Activated T-helper 2 cell treated with anti-CD3 and anti-CD28 coated beads, Interferon-gamma antibody, Interleukin-2, Interleukin-4, amounts not matched to agents 10 μg/mL and 5 μg/mL and 100 μg/mL, durations not matched to agents 14 hours and 24 hours and 36 hours (primary cell): ENCODE measurements at regions not wholly inside any gene's neighbourhood (a gene's known extent, or its start where the extent isn't known, plus 50 kb on each side); places are given as distances from the start of the nearest gene placed in this dataset.

Experiments
- DNase-seq: peaks from one replicate; pipeline ENCODE4 v3.0.0; 2021; ENCODE audit warnings: low spot score
- H3K27ac Mint-ChIP-seq: one replicate; pipeline ENCODE4 v1.8.0; 2021; ENCODE audit warnings: mixed read lengths
- H3K27me3 Mint-ChIP-seq: one replicate; pipeline ENCODE4 v1.8.0; 2021; ENCODE audit warnings: low read depth, mixed read lengths
- H3K36me3 Mint-ChIP-seq: one replicate; pipeline ENCODE4 v1.8.0; 2021; ENCODE audit warnings: low read depth, mixed read lengths
- H3K4me1 Mint-ChIP-seq: one replicate; pipeline ENCODE4 v1.8.0; 2021; ENCODE audit warnings: low read depth, mixed read lengths
- H3K4me3 Mint-ChIP-seq: one replicate; pipeline ENCODE4 v1.8.0; 2021; ENCODE audit warnings: low read depth, mild to moderate bottlenecking, moderate library complexity, mixed read lengths
- H3K9me3 Mint-ChIP-seq: one replicate; pipeline ENCODE4 v1.8.0; 2021; ENCODE audit warnings: mixed read lengths
- intact Hi-C: fragments of 100-400 bp; cut with micrococcal nuclease; formaldehyde crosslinking; loops from one replicate; pipeline ENCODE4 v1.15.1; 2023

GRCh38 chr1:68358439-68358838 is 91.3 kb downstream of the RPE65 start:
- Mint-ChIP-seq H3K36me3 (no peaks in the 10 kb centered on the region), H3K4me1 (no peaks in the 10 kb centered on the region), H3K9me3 (no peaks in the 10 kb centered on the region), H3K27ac (no peak overlapping the region), H3K4me3 (no peak overlapping the region), H3K27me3 (peaks cover 1% of the 10 kb centered on the region)
- no peak for DNase-seq
- intact Hi-C loops: no loop called here

- Mint-ChIP-seq H3K9me3 (no peaks in the 10 kb centered on the region), H3K27me3 (peaks cover 1% of the 10 kb centered on the region), H3K4me3 (no peak overlapping the region), H3K27ac (no peak overlapping the region), H3K36me3 (no peaks in the 10 kb centered on the region), H3K4me1 (no peaks in the 10 kb centered on the region)
- DNase-seq: no peak
- intact Hi-C loops: no loop called here
These were observed 94.1 kb downstream of the RPE65 start for GRCh38 chr1:68355614-68356013.

GRCh38 chr1:68352202-68352601 is 97.6 kb downstream of the RPE65 start:
- intact Hi-C loops: no loop called here
- no peak overlapping the region for H3K4me3 Mint-ChIP-seq
- H3K36me3 Mint-ChIP-seq: no peaks in the 10 kb centered on the region
- H3K27me3 Mint-ChIP-seq: no peaks in the 10 kb centered on the region
- H3K4me1 Mint-ChIP-seq: no peaks in the 10 kb centered on the region
- no peak for DNase-seq
- no peak overlapping the region for H3K27ac Mint-ChIP-seq
- no peaks in the 10 kb centered on the region for H3K9me3 Mint-ChIP-seq

- no peaks in the 10 kb centered on the region for H3K36me3 Mint-ChIP-seq
- H3K4me1 Mint-ChIP-seq: no peaks in the 10 kb centered on the region
- no peak overlapping the region for H3K27ac Mint-ChIP-seq
- intact Hi-C loops: no loop called here
- no peaks in the 10 kb centered on the region for H3K9me3 Mint-ChIP-seq
- no peaks in the 10 kb centered on the region for H3K27me3 Mint-ChIP-seq
- H3K4me3 Mint-ChIP-seq: no peak overlapping the region
- no peak for DNase-seq
These were observed 102.3 kb downstream of the RPE65 start for GRCh38 chr1:68347415-68347814.

- intact Hi-C loops: loop anchor here (1.0 kb wide), 1 partner anchor 226 kb away; no protein-coding TSS in a partner anchor
- H3K36me3 Mint-ChIP-seq: no peaks in the 10 kb centered on the region
- H3K27ac Mint-ChIP-seq: no peak overlapping the region
- no peaks in the 10 kb centered on the region for H3K9me3 Mint-ChIP-seq
- DNase-seq: no peak
- no peaks in the 10 kb centered on the region for H3K4me1 Mint-ChIP-seq
- no peak overlapping the region for H3K4me3 Mint-ChIP-seq
- no peaks in the 10 kb centered on the region for H3K27me3 Mint-ChIP-seq
These were observed 103.5 kb downstream of the RPE65 start for GRCh38 chr1:68346188-68346808.

- Mint-ChIP-seq H3K9me3 (no peaks in the 10 kb centered on the region), H3K4me3 (no peak overlapping the region), H3K27me3 (no peaks in the 10 kb centered on the region), H3K36me3 (no peaks in the 10 kb centered on the region), H3K4me1 (no peaks in the 10 kb centered on the region), H3K27ac (no peak overlapping the region)
- intact Hi-C loops: no loop called here
- no peak for DNase-seq
These were observed 105.5 kb downstream of the RPE65 start for GRCh38 chr1:68344208-68344607.

GRCh38 chr1:68340951-68341350 is 108.6 kb upstream of the WLS start:
- intact Hi-C loops: no loop called here
- no peaks in the 10 kb centered on the region for H3K36me3 Mint-ChIP-seq

GRCh38 chr1:68339505-68339904 is 107.2 kb upstream of the WLS start:
- intact Hi-C loops: no loop called here
- Mint-ChIP-seq H3K27me3 (no peaks in the 10 kb centered on the region), H3K36me3 (no peaks in the 10 kb centered on the region), H3K27ac (no peak overlapping the region), H3K9me3 (no peaks in the 10 kb centered on the region), H3K4me3 (no peak overlapping the region), H3K4me1 (peaks cover 2% of the 10 kb centered on the region)
- no peak for DNase-seq

More at GRCh38 chr1:68340951-68341350, 108.6 kb upstream of the WLS start:
- H3K4me3 Mint-ChIP-seq: no peak overlapping the region
- DNase-seq: no peak
- H3K4me1 Mint-ChIP-seq: peaks cover 2% of the 10 kb centered on the region
- H3K27ac Mint-ChIP-seq: no peak overlapping the region
- H3K9me3 Mint-ChIP-seq: no peaks in the 10 kb centered on the region
- no peaks in the 10 kb centered on the region for H3K27me3 Mint-ChIP-seq

GRCh38 chr1:68338081-68338480 is 105.8 kb upstream of the WLS start:
- no peaks in the 10 kb centered on the region for H3K9me3 Mint-ChIP-seq
- H3K4me3 Mint-ChIP-seq: no peak overlapping the region
- H3K36me3 Mint-ChIP-seq: no peaks in the 10 kb centered on the region
- no peak for DNase-seq
- H3K27ac Mint-ChIP-seq: no peak overlapping the region
- intact Hi-C loops: no loop called here
- peaks cover 2% of the 10 kb centered on the region for H3K4me1 Mint-ChIP-seq
- H3K27me3 Mint-ChIP-seq: no peaks in the 10 kb centered on the region

GRCh38 chr1:68332041-68332440 is 99.7 kb upstream of the WLS start:
- Mint-ChIP-seq H3K27ac (no peak overlapping the region), H3K4me3 (no peak overlapping the region), H3K9me3 (no peaks in the 10 kb centered on the region), H3K36me3 (no peaks in the 10 kb centered on the region), H3K27me3 (no peaks in the 10 kb centered on the region), H3K4me1 (peaks cover 2% of the 10 kb centered on the region)
- intact Hi-C loops: no loop called here
- DNase-seq: no peak

GRCh38 chr1:68331117-68331865 is 99.0 kb upstream of the WLS start:
- no peak for DNase-seq
- no peaks in the 10 kb centered on the region for H3K27me3 Mint-ChIP-seq
- no peak overlapping the region for H3K4me3 Mint-ChIP-seq

GRCh38 chr1:68330391-68330790 is 98.1 kb upstream of the WLS start:
- no peaks in the 10 kb centered on the region for H3K27me3 Mint-ChIP-seq
- no peaks in the 10 kb centered on the region for H3K9me3 Mint-ChIP-seq
- intact Hi-C loops: no loop called here
- no peak for DNase-seq
- no peak overlapping the region for H3K4me3 Mint-ChIP-seq
- no peaks in the 10 kb centered on the region for H3K36me3 Mint-ChIP-seq
- no peaks in the 10 kb centered on the region for H3K4me1 Mint-ChIP-seq
- H3K27ac Mint-ChIP-seq: no peak overlapping the region

More at GRCh38 chr1:68331117-68331865, 99.0 kb upstream of the WLS start:
- no peaks in the 10 kb centered on the region for H3K4me1 Mint-ChIP-seq
- no peak overlapping the region for H3K27ac Mint-ChIP-seq
- intact Hi-C loops: no loop called here
- no peaks in the 10 kb centered on the region for H3K36me3 Mint-ChIP-seq
- H3K9me3 Mint-ChIP-seq: no peaks in the 10 kb centered on the region

- H3K4me3 Mint-ChIP-seq: no peak overlapping the region
- intact Hi-C loops: no loop called here
- no peaks in the 10 kb centered on the region for H3K4me1 Mint-ChIP-seq
- H3K27ac Mint-ChIP-seq: no peak overlapping the region
- H3K9me3 Mint-ChIP-seq: no peaks in the 10 kb centered on the region
- no peaks in the 10 kb centered on the region for H3K36me3 Mint-ChIP-seq
- no peaks in the 10 kb centered on the region for H3K27me3 Mint-ChIP-seq
- no peak for DNase-seq
These were observed 96.9 kb upstream of the WLS start for GRCh38 chr1:68329096-68329835.
